ENCODE measurements at regions not wholly inside any gene's neighbourhood (a gene's known extent, or its start where the extent isn't known, plus 50 kb on each side); places are given as distances from the start of the nearest gene placed in this dataset.

DNA sequence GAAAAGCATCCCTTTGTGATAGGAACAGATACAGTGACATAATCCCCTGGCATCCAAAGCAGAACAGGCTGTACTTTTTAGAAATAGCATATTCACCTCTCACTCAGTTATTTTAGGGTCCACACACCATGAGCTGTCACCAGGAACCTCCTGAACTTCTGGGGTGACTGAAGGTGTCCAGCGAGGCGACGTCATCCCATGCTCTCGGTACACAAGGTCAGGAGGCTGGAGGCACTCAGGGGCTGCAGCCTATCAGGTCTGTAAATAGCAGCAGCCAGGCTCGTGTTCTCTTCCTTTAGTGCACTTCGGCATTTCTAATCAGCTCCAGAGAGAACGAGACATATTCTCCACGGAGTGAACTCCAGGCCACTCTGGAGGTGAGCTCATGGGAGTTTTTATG, 98.3 kb downstream of the GATA6 start:
- no peak overlapping the region for H3K27ac Mint-ChIP-seq
- peaks cover 3% of the 10 kb centered on the region for H3K27me3 Mint-ChIP-seq
- peaks cover 3% of the 10 kb centered on the region for H3K9me3 Mint-ChIP-seq
- H3K4me3 Mint-ChIP-seq: no peak overlapping the region
- H3K36me3 Mint-ChIP-seq (ENCODE audit: low read depth): no peaks in the 10 kb centered on the region
- H3K4me1 Mint-ChIP-seq (ENCODE audit: low read depth): no peaks in the 10 kb centered on the region

DNA sequence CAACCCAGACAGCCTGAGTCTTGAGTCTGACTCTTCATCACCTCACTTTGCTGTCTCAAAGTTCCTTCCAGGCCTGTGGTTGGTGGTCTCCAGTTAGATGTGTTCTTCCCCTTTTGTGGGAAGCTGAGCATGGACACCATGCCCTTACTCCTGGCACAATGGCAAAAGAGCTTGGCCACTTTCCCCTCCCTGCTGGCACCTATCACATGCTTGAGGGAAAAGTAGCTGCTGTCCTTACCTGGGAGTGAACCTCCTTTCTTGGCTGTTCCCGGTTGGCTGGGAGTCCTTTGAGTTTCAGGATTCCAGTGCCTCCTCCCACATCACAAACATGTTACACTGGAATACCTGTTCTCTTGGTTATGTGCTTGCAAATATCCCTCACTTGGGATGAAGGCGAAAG, 97.8 kb downstream of the GATA6 start:
- H3K9me3 Mint-ChIP-seq: peaks cover 3% of the 10 kb centered on the region
- no peak overlapping the region for H3K27ac Mint-ChIP-seq
- no peak overlapping the region for H3K4me3 Mint-ChIP-seq
- no peaks in the 10 kb centered on the region for H3K4me1 Mint-ChIP-seq (ENCODE audit: low read depth)
- no peaks in the 10 kb centered on the region for H3K36me3 Mint-ChIP-seq (ENCODE audit: low read depth)
- H3K27me3 Mint-ChIP-seq: peaks cover 3% of the 10 kb centered on the region

DNA sequence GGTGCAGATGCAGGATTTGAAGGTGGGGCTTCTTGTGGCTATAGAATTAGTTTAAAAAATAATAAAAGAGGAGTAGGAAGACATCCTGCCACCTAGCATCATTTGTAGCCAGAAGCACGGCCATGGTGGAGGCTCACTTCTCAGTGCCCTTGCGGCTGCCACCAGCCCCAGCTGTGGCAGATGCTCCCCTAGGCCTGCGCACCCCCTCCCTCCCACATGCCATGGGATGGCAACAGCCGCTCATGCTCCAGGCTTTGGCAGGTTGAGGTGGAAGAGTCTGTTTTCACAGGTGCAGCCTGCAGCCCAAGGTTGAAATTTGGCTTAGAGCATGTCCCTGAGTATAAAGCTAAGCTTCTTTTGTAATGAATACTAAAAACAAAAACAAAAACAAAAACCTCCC, 96.4 kb downstream of the GATA6 start:
- Mint-ChIP-seq H3K4me1 (ENCODE audit: low read depth) (no peaks in the 10 kb centered on the region), H3K36me3 (ENCODE audit: low read depth) (no peaks in the 10 kb centered on the region), H3K4me3 (no peak overlapping the region), H3K9me3 (peaks cover 3% of the 10 kb centered on the region), H3K27ac (no peak overlapping the region), H3K27me3 (peaks cover 3% of the 10 kb centered on the region)

DNA sequence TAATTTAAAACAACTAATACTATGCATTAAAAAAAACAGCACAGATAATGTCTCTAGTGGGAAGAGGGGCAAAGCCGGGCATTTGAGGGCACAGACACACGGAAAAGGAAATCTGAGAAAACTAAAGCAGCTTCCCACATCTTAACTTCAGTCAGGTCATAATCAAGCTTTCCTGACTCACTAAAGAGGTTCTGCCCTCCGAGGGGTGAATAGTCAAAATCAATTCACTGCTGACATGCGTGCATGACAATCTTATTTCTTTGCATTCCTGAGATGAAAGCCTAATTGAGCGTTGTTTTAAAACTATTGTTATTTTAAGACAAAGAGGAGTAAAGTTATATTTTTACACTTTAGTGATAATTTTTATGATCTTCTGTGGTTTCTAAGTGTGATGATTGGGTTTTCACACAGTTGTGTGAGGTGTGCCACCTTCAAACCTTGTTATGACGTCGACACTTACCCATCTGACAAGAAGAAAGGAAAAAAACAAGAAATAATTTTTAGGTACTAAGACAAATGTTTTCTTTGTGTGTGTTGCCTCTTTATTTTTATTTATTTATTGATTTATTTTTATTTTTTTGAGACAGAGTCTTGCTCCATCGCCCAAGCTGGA, 90.9 kb downstream of the GATA6 start:
- Mint-ChIP-seq H3K27ac (no peak overlapping the region), H3K4me1 (ENCODE audit: low read depth) (no peaks in the 10 kb centered on the region), H3K27me3 (no peaks in the 10 kb centered on the region), H3K4me3 (no peak overlapping the region), H3K9me3 (no peaks in the 10 kb centered on the region), H3K36me3 (ENCODE audit: low read depth) (no peaks in the 10 kb centered on the region)

DNA sequence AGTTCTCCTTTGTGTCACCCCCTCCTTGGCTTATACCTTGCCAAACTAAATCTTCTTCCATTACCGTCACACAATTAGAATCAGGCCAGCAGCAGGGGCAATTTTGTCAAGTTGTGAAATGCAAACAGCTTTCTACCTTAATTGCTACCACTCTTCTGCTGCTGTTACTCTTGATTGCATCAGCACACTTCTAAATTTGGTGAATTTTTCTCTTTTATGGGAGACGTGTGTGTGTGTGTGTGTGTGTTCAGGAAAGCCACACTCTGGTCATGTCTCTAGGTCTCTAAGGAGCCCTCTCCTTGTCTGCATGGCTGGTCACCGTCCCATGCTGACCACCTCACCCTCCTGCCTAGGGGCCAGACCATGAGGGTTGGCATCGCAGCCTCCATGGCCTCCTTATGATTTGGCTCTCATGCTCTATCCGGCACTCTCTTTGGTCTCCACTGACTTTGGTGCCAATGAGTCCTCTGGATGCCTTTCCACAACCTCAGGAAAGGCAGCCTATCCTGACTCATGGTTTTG, 87.7 kb downstream of the GATA6 start:
- H3K4me1 Mint-ChIP-seq (ENCODE audit: low read depth): no peaks in the 10 kb centered on the region
- no peaks in the 10 kb centered on the region for H3K9me3 Mint-ChIP-seq
- H3K4me3 Mint-ChIP-seq: no peak overlapping the region
- no peak overlapping the region for H3K27ac Mint-ChIP-seq
- H3K27me3 Mint-ChIP-seq: peaks cover 6% of the 10 kb centered on the region
- no peaks in the 10 kb centered on the region for H3K36me3 Mint-ChIP-seq (ENCODE audit: low read depth)

DNA sequence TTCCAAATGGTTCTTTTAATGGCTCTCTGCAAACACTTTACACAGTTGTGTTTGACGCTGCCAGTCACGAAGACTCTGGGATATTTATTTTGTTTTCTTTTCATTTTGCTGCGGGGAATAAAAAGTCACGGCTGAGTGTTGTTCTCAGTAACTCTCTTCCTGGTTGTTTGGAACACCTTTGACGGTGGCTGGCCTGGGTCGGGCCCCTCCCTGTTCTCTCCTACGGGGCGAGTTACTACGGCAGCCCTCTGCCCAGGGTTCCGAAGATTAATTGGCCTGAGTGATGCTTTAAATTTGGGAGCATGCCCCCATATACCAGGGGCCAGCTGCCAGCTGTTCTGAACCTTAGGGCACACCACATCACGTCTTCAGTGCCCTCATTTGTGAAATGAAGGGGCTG, 84.7 kb downstream of the GATA6 start:
- Mint-ChIP-seq H3K9me3 (no peaks in the 10 kb centered on the region), H3K36me3 (ENCODE audit: low read depth) (no peaks in the 10 kb centered on the region), H3K4me1 (ENCODE audit: low read depth) (no peaks in the 10 kb centered on the region), H3K27ac (peak overlapping the region; percentile 16), H3K27me3 (peaks cover 6% of the 10 kb centered on the region), H3K4me3 (no peak overlapping the region)

DNA sequence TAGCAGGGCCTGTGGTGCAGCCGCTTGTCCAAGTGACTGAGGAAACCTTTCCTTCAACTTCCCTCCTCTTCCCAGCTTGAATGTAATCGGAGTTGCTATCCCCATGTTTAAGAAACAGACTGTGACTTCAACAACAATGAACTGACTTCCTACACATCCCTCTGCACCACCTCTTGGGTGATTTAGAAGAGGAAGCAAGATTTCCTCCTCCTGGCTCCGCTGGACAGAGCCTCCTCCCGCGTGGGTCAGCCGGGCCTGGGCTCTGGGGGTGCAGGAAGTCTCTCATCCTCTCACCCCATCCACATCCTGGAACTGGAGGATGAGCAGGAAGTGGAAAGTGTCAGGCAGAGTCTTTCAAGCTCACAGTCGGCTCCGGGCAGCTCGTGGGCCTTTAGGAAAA, 84.3 kb downstream of the GATA6 start:
- Mint-ChIP-seq H3K4me1 (ENCODE audit: low read depth) (no peaks in the 10 kb centered on the region), H3K27me3 (peaks cover 6% of the 10 kb centered on the region), H3K27ac (no peak overlapping the region), H3K9me3 (no peaks in the 10 kb centered on the region), H3K36me3 (ENCODE audit: low read depth) (no peaks in the 10 kb centered on the region), H3K4me3 (no peak overlapping the region)

DNA sequence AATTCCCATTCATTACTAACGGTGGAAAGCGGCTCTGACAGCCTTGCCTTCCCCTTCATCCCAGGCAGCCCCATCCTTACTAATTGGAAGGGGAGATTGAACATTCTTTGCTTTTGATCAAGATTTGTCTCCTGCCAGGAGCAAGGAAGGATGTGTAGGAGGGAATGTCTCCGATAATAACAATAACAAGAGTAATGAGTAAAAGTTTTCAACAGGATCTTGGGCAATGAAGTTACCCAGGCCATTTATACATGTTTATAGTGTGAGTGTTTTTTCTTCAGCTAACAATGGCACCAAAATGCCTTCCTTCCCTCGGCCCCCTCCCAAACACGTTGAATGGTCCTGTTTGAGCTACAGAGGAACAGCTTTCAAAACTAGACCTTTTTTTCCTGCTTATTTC, 83.8 kb downstream of the GATA6 start:
- Mint-ChIP-seq H3K9me3 (no peaks in the 10 kb centered on the region), H3K4me3 (no peak overlapping the region), H3K36me3 (ENCODE audit: low read depth) (no peaks in the 10 kb centered on the region), H3K27ac (no peak overlapping the region), H3K4me1 (ENCODE audit: low read depth) (no peaks in the 10 kb centered on the region), H3K27me3 (peaks cover 6% of the 10 kb centered on the region)
